Suprapubic skin (tissue), 4 donors: ENCODE measurements at regions not wholly inside any gene's neighbourhood (a gene's known extent, or its start where the extent isn't known, plus 50 kb on each side); places are given as distances from the start of the nearest gene placed in this dataset.

ENCODE experiments used
- DNase-seq, 2 donors: peaks; one replicate each; pipeline ENCODE4 v3.0.0-alpha.2; 2019; ENCODE audit warnings: low spot score in 2 of 2
- H3K27ac ChIP-seq: fragments of 200-600 bp; sonication (generic); one replicate; pipeline ENCODE4 v1.5.1; 2019
- H3K27me3 ChIP-seq: fragments of 200-600 bp; sonication (generic); one replicate; pipeline ENCODE4 v1.5.1; 2019
- H3K36me3 ChIP-seq: fragments of 200-600 bp; sonication (generic); one replicate; pipeline ENCODE4 v1.5.1; 2019
- H3K4me1 ChIP-seq: fragments of 200-600 bp; sonication (generic); one replicate; pipeline ENCODE4 v1.5.1; 2019
- H3K4me3 ChIP-seq: fragments of 200-600 bp; sonication (generic); one replicate; pipeline ENCODE4 v1.5.1; 2019; ENCODE audit warnings: mild to moderate bottlenecking
- H3K9me3 ChIP-seq: fragments of 200-600 bp; sonication (generic); one replicate; pipeline ENCODE4 v1.5.1; 2019
- CTCF ChIP-seq, 2 donors: fragments of 200-600 bp in 1 of 2; fragments of 450-650 bp in 1 of 2; sonication (generic) in 1 of 2; IDR thresholded peaks; one replicate each; pipeline ENCODE4 v1.5.1; 2016 to 2019; ENCODE audit warnings: antibody characterized with exemption in 2 of 2, mild to moderate bottlenecking in 1 of 2, moderate library complexity in 1 of 2
- EP300 ChIP-seq: sonication (generic); formaldehyde crosslinking; IDR thresholded peaks from one replicate; pipeline ENCODE4 v1.6.1; 2017; ENCODE audit warnings: antibody characterized with exemption
- POLR2A ChIP-seq, 2 donors: fragments of 450-650 bp; IDR thresholded peaks; one replicate each; pipeline ENCODE4 v1.6.1; 2017; ENCODE audit warnings: antibody characterized with exemption in 2 of 2, mild to moderate bottlenecking in 2 of 2, moderate library complexity in 2 of 2
- POLR2AphosphoS5 ChIP-seq, 3 donors: sonication (generic); formaldehyde crosslinking; IDR thresholded peaks; one replicate each; pipeline ENCODE4 v1.6.1; 2017; ENCODE audit warnings: antibody characterized with exemption in 3 of 3
- WGBS: methylation state at CpG from one replicate; pipeline ENCODE4 v1.1.5; 2018; 5-methylcytosine and 5-hydroxymethylcytosine counted together

DNA sequence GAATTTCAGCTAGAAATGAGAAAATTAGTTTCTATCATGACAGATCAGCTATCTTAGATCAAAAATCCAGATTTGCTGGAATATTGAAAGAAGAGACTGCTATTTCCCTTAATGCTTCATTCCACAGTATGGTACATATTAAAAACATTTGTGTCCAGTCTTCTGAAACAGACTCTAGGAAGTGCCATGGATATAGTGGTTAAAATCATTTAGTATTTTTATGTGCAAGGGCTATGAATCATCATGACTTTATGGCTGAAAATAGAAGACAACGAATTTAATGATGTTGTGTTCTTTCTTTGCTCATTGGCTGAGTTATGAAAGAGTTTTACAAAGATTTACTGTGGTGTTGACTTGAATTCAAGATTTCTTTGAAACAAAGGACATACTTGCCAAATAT is 146.6 kb downstream of the ANKRD60 start:
- H3K9me3 ChIP-seq: no peaks in the 10 kb centered on the region
- 9% methylated on average over 1 of the region's 1 CpG for WGBS
- no peak for DNase-seq
- no peak overlapping the region for H3K4me3 ChIP-seq
- no peaks in the 10 kb centered on the region for H3K36me3 ChIP-seq
- no peaks in the 10 kb centered on the region for H3K4me1 ChIP-seq
- no peak overlapping the region for H3K27ac ChIP-seq
- TF ChIP-seq EP300 (no peak), CTCF (IDR thresholded peaks at IDR 0.05) (no peak), POLR2A (IDR thresholded peaks at IDR 0.05) (no peak), POLR2AphosphoS5 (IDR thresholded peaks at IDR 0.05) (no peak)
- no peaks in the 10 kb centered on the region for H3K27me3 ChIP-seq

GRCh38 chr20:58078741-58079522 is 149.5 kb downstream of the ANKRD60 start:
- WGBS: 38% methylated on average over 7 of the region's 7 CpGs
- no peak overlapping the region for H3K4me3 ChIP-seq
- peaks cover 9% of the 10 kb centered on the region for H3K4me1 ChIP-seq
- DNase-seq: peak in 1 of 2 donors; percentile 59
- TF ChIP-seq POLR2A (IDR thresholded peaks at IDR 0.05): no peak
- TF ChIP-seq POLR2AphosphoS5 (IDR thresholded peaks at IDR 0.05): no peak
- TF ChIP-seq CTCF (IDR thresholded peaks at IDR 0.05): no peak
- no peak for TF ChIP-seq EP300
- no peak overlapping the region for H3K27ac ChIP-seq
- H3K36me3 ChIP-seq: no peaks in the 10 kb centered on the region
- no peaks in the 10 kb centered on the region for H3K9me3 ChIP-seq
- H3K27me3 ChIP-seq: no peaks in the 10 kb centered on the region

DNA sequence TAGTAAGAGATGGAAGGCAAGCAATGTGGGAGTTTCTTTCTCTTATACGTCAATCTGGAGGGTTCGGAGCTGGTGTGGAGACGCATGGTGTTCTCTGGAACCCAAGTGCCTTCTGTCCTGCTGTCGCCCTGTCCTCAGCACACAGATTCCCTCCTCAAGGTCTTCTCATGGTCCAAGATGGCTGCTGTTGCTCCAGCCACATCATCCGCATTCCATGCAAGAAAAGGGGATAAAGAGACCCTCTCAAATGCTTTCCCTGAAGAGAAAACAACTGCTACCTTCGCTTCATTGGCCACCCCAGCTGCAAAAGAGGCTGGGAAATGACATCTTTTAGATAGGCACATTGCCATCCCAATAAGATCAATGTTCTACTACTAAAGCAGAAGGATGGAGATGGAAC is 151.2 kb downstream of the ANKRD60 start:
- Histone ChIP-seq H3K27me3 (no peaks in the 10 kb centered on the region), H3K27ac (no peak overlapping the region), H3K36me3 (no peaks in the 10 kb centered on the region), H3K4me3 (no peak overlapping the region), H3K9me3 (no peaks in the 10 kb centered on the region), H3K4me1 (peaks cover 9% of the 10 kb centered on the region)
- DNase-seq: no peak
- WGBS: 91% methylated on average over 6 of the region's 6 CpGs
- TF ChIP-seq EP300 (no peak), CTCF (IDR thresholded peaks at IDR 0.05) (no peak), POLR2A (IDR thresholded peaks at IDR 0.05) (no peak), POLR2AphosphoS5 (IDR thresholded peaks at IDR 0.05) (no peak)

DNA sequence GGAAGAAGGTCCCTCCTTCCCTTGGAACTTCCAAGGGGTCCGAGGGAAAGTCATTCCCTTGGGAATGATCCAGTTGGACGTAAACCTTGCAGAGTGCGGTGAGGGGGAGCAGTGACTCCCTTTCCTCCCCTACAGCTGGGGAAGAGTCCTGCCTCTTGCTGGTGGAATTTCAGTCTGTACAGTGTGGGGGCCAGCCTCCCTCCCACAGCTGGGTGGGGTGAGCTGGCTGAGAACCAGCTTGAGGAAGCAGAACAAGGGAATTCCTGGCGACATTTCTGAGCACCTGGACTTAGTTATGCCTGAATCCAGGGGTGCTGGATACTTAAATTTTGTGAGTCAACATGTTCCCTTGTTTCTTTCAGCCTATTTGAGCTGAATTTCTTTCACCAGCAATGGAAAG is 152.0 kb downstream of the ANKRD60 start:
- Histone ChIP-seq H3K36me3 (no peaks in the 10 kb centered on the region), H3K4me3 (no peak overlapping the region), H3K27ac (peak overlapping the region; percentile 50), H3K4me1 (peaks cover 9% of the 10 kb centered on the region), H3K9me3 (no peaks in the 10 kb centered on the region), H3K27me3 (no peaks in the 10 kb centered on the region)
- TF ChIP-seq CTCF (IDR thresholded peaks at IDR 0.05): no peak
- no peak for TF ChIP-seq POLR2A (IDR thresholded peaks at IDR 0.05)
- TF ChIP-seq POLR2AphosphoS5 (IDR thresholded peaks at IDR 0.05): no peak
- no peak for TF ChIP-seq EP300
- 39% methylated on average over 4 of the region's 4 CpGs for WGBS
- DNase-seq: no peak

- WGBS: 65% methylated on average over 14 of the region's 14 CpGs
- no peak for TF ChIP-seq CTCF (IDR thresholded peaks at IDR 0.05)
- no peak for TF ChIP-seq EP300
- no peak for TF ChIP-seq POLR2A (IDR thresholded peaks at IDR 0.05)
- TF ChIP-seq POLR2AphosphoS5 (IDR thresholded peaks at IDR 0.05): no peak
- Histone ChIP-seq H3K27me3 (no peaks in the 10 kb centered on the region), H3K4me3 (no peak overlapping the region), H3K4me1 (peaks cover 9% of the 10 kb centered on the region), H3K36me3 (no peaks in the 10 kb centered on the region), H3K27ac (no peak overlapping the region), H3K9me3 (no peaks in the 10 kb centered on the region)
- DNase-seq: no peak
Observed at GRCh38 chr20:58075586-58076345, 152.7 kb downstream of the ANKRD60 start.
